ENCODE measurements at regions not wholly inside any gene's neighbourhood (a gene's known extent, or its start where the extent isn't known, plus 50 kb on each side); places are given as distances from the start of the nearest gene placed in this dataset.

GRCh38 chr2:64831134-64831976 is 157.8 kb upstream of the SLC1A4 start (continued):
- TF ChIP-seq SMAD1 (CRISPR knock-in tag; IDR thresholded peaks at IDR 0.05; ENCODE audit: borderline replicate concordance, low read depth), result no peak
- no peak for TF ChIP-seq SOX6 (IDR thresholded peaks at IDR 0.05)
- peak; percentile 89 for TF ChIP-seq SOX6 (CRISPR knock-in tag; IDR thresholded peaks at IDR 0.05)
- TF ChIP-seq MEF2D (CRISPR knock-in tag; IDR thresholded peaks at IDR 0.05), result peak; percentile 65; the same call in 1 of the 2 replicates
- no peak for TF ChIP-seq ZNF318 (CRISPR knock-in tag; IDR thresholded peaks at IDR 0.05)
- TF ChIP-seq MEIS1 (CRISPR knock-in tag; IDR thresholded peaks at IDR 0.05; ENCODE audit: borderline replicate concordance), result peak; percentile 61; the same call in 1 of the 2 replicates
- TF ChIP-seq HMGXB4 (CRISPR knock-in tag; IDR thresholded peaks at IDR 0.05; ENCODE audit: borderline replicate concordance in 1 of 2, low read depth in 1 of 2), result peak; percentile 40 to 67
- TF ChIP-seq USF2 (IDR thresholded peaks at IDR 0.05; ENCODE audit: low read depth, low read length), result no peak
- TF ChIP-seq USF2 (CRISPR knock-in tag; IDR thresholded peaks at IDR 0.05; ENCODE audit: borderline replicate concordance), result peak; percentile 57; the same call in 1 of the 2 replicates
- no peak for TF ChIP-seq NR2C2 (CRISPR knock-in tag; IDR thresholded peaks at IDR 0.05; ENCODE audit: borderline replicate concordance)
- TF ChIP-seq KLF13 (CRISPR knock-in tag; IDR thresholded peaks at IDR 0.05), result no peak; the same call in 1 of the 2 replicates
- TF ChIP-seq HDAC1 (CRISPR knock-in tag; IDR thresholded peaks at IDR 0.05), result peak; percentile 86
- no peak for TF ChIP-seq TBL1XR1 (IDR thresholded peaks at IDR 0.05; ENCODE audit: borderline replicate concordance, low read length, partially characterized antibody)
- TF ChIP-seq ZNF337 (CRISPR knock-in tag; IDR thresholded peaks at IDR 0.05; ENCODE audit: borderline replicate concordance, low read depth), result no peak
- no peak for TF ChIP-seq TEAD2 (CRISPR knock-in tag; IDR thresholded peaks at IDR 0.05)
- no peak for TF ChIP-seq RARG (CRISPR knock-in tag; IDR thresholded peaks at IDR 0.05; ENCODE audit: low read depth)

Data from HepG2 (cell line).